H1 (cell line): ENCODE measurements at regions not wholly inside any gene's neighbourhood (a gene's known extent, or its start where the extent isn't known, plus 50 kb on each side); places are given as distances from the start of the nearest gene placed in this dataset.

Experiments used
- CTCF ChIA-PET: fragments of 300-600 bp; sonication (Branson Sonifier 250); formaldehyde crosslinking; loops from one replicate; lab custom pipeline; 2021; ENCODE audit not compliant: partially characterized antibody; lab: Charles Lee
- POLR2A ChIA-PET: fragments of 300-600 bp; sonication (Branson Sonifier 250); formaldehyde crosslinking; loops from one replicate; lab custom pipeline; 2021; ENCODE audit warnings: inconsistent platforms; ENCODE audit not compliant: partially characterized antibody; lab: Charles Lee
- DNase-seq, 2 experiments: peaks; one replicate each; pipeline versions ENCODE4 v3.0.0 to v3.0.0-alpha.2; 2010 to 2022; ENCODE audit warnings: low spot score in 2 of 2, low read depth in 1 of 2, mixed read lengths in 1 of 2
- FAIRE-seq: peaks from 2 replicates; lab custom pipeline; 2011; peaks lifted over from hg19 to GRCh38; lab: Jason Lieb, UNC
- H2AFZ ChIP-seq: 2 replicates; pipeline ENCODE4 v1.8.1; 2012; ENCODE audit warnings: low read length, inconsistent platforms
- H2AK5ac ChIP-seq: 2 replicates; pipeline ENCODE4 v1.6.1; 2013; ENCODE audit warnings: low read depth, low read length
- H2BK120ac ChIP-seq: replicated peaks from 2 replicates; pipeline ENCODE3; 2013; ENCODE audit warnings: low read depth, low read length, inconsistent platforms
- H2BK12ac ChIP-seq: 2 replicates; pipeline ENCODE4 v1.6.1; 2013; ENCODE audit warnings: low read depth, low read length
- H2BK15ac ChIP-seq: 2 replicates; pipeline ENCODE4 v1.6.1; 2013; ENCODE audit warnings: low read length
- H2BK20ac ChIP-seq: 2 replicates; pipeline ENCODE4 v1.6.1; 2013; ENCODE audit warnings: low read length
- H2BK5ac ChIP-seq: 2 replicates; pipeline ENCODE4 v1.6.1; 2013; ENCODE audit warnings: low read depth, low read length
- H3K14ac ChIP-seq: 2 replicates; pipeline ENCODE4 v1.6.1; 2013; ENCODE audit warnings: inconsistent platforms; ENCODE audit not compliant: insufficient read length
- H3K18ac ChIP-seq: 2 replicates; pipeline ENCODE4 v1.6.1; 2013; ENCODE audit warnings: low read length; ENCODE audit errors: extremely low read depth
- H3K23ac ChIP-seq: 2 replicates; pipeline ENCODE4 v1.6.1; 2013; ENCODE audit warnings: inconsistent platforms; ENCODE audit not compliant: insufficient read length
- H3K23me2 ChIP-seq: 2 replicates; pipeline ENCODE4 v1.6.1; 2013; ENCODE audit warnings: low read depth, low read length
- H3K27ac ChIP-seq: 2 replicates; pipeline ENCODE4 v1.6.1; 2011; ENCODE audit warnings: low read depth, low read length, inconsistent platforms
- H3K27me3 ChIP-seq, 4 experiments: replicated peaks in 1 of 4; 1 replicate in 1 of 4; 2 replicates in 3 of 4; pipeline versions ENCODE4 v1.6.1 to v1.8.1; 2011 to 2013; ENCODE audit warnings: low read length in 3 of 4, mild to moderate bottlenecking in 3 of 4, inconsistent platforms in 2 of 4, mixed read lengths in 2 of 4, moderate library complexity in 1 of 4; ENCODE audit not compliant: control insufficient read depth in 3 of 4, insufficient read depth in 3 of 4; ENCODE audit errors: extremely low read depth in 1 of 4
- H3K36me3 ChIP-seq, 4 experiments: 2 replicates each; pipeline versions ENCODE4 v1.6.1 to v1.8.1; 2011 to 2013; ENCODE audit warnings: mild to moderate bottlenecking in 4 of 4, low read length in 3 of 4, moderate library complexity in 2 of 4, control low read depth in 1 of 4, inconsistent platforms in 1 of 4; ENCODE audit not compliant: insufficient read depth in 4 of 4, control insufficient read depth in 2 of 4
- H3K4ac ChIP-seq: replicated peaks from 2 replicates; pipeline ENCODE3; 2013; ENCODE audit warnings: low read length, low read depth, mixed read lengths, inconsistent platforms; ENCODE audit not compliant: insufficient read length
- H3K4me1 ChIP-seq, 4 experiments: replicated peaks in 1 of 4; 1 replicate in 1 of 4; 2 replicates in 3 of 4; pipeline versions ENCODE4 v1.6.1 to v1.8.1; 2011 to 2013; ENCODE audit warnings: low read length in 3 of 4, inconsistent platforms in 2 of 4, mixed read lengths in 1 of 4; ENCODE audit not compliant: insufficient read depth in 4 of 4, control insufficient read depth in 3 of 4
- H3K4me2 ChIP-seq, 2 experiments: 2 replicates each; pipeline versions ENCODE4 v1.6.1 to v1.8.1; 2011 to 2013; ENCODE audit warnings: low read depth in 2 of 2, low read length in 2 of 2, control low read depth in 1 of 2, inconsistent platforms in 1 of 2, mild to moderate bottlenecking in 1 of 2; ENCODE audit not compliant: insufficient read depth in 1 of 2
- H3K4me3 ChIP-seq, 4 experiments: fragments of 200-600, 300-600 bp in 1 of 4; sonication (generic), shearing (Covaris generic), sonication (Bioruptor Twin) in 1 of 4; 2 replicates each; pipeline versions ENCODE4 v1.5.1 to v1.8.1; 2011 to 2016; ENCODE audit warnings: low read length in 4 of 4, low read depth in 3 of 4, control low read depth in 2 of 4, inconsistent platforms in 2 of 4, mild to moderate bottlenecking in 2 of 4, mixed read lengths in 1 of 4, moderate library complexity in 1 of 4; ENCODE audit not compliant: insufficient read depth in 2 of 4; ENCODE audit errors: extremely low read depth in 1 of 4
- H3K56ac ChIP-seq: replicated peaks from 2 replicates; pipeline ENCODE3; 2013; ENCODE audit warnings: low read depth, mild to moderate bottlenecking, mixed read lengths, low read length, inconsistent platforms; ENCODE audit not compliant: insufficient read length
- H3K79me1 ChIP-seq: 2 replicates; pipeline ENCODE4 v1.6.1; 2013; ENCODE audit warnings: low read depth, low read length, control low read depth
- H3K79me2 ChIP-seq, 2 experiments: 2 replicates each; pipeline versions ENCODE4 v1.6.1 to v1.8.1; 2012 to 2013; ENCODE audit warnings: low read length in 2 of 2, mild to moderate bottlenecking in 2 of 2, inconsistent platforms in 1 of 2; ENCODE audit not compliant: insufficient read depth in 2 of 2, control insufficient read depth in 1 of 2
- H3K9ac ChIP-seq, 4 experiments: replicated peaks in 1 of 4; 1 replicate in 1 of 4; 2 replicates in 3 of 4; pipeline versions ENCODE4 v1.6.1 to v1.8.1; 2011 to 2013; ENCODE audit warnings: low read depth in 3 of 4, low read length in 3 of 4, control low read depth in 2 of 4, mild to moderate bottlenecking in 2 of 4, moderate library complexity in 2 of 4, inconsistent platforms in 1 of 4; ENCODE audit errors: extremely low read depth in 1 of 4
- H3K9me3 ChIP-seq, 2 experiments: 2 replicates each; pipeline versions ENCODE4 v1.6.1 to v1.8.1; 2012 to 2013; ENCODE audit warnings: mild to moderate bottlenecking in 2 of 2, moderate library complexity in 2 of 2, control low read depth in 1 of 2, inconsistent platforms in 1 of 2, low read depth in 1 of 2, low read length in 1 of 2, mixed read lengths in 1 of 2; ENCODE audit not compliant: insufficient read depth in 2 of 2
- H4K20me1 ChIP-seq, 2 experiments: replicated peaks in 1 of 2; 2 replicates each; pipeline versions ENCODE3 to v1.8.1; 2011 to 2013; ENCODE audit warnings: inconsistent platforms in 2 of 2, low read length in 2 of 2, mild to moderate bottlenecking in 1 of 2; ENCODE audit not compliant: insufficient read depth in 2 of 2, control insufficient read depth in 1 of 2
- H4K5ac ChIP-seq: 2 replicates; pipeline ENCODE4 v1.6.1; 2013; ENCODE audit warnings: low read length, low read depth, mixed read lengths, inconsistent platforms; ENCODE audit not compliant: insufficient read length
- H4K8ac ChIP-seq: 2 replicates; pipeline ENCODE4 v1.8.0; 2013; ENCODE audit warnings: mild to moderate bottlenecking, moderate library complexity, low read length, inconsistent platforms; ENCODE audit not compliant: insufficient read depth; ENCODE audit errors: extremely low read depth
- H4K91ac ChIP-seq: replicated peaks from 2 replicates; pipeline ENCODE3; 2013; ENCODE audit warnings: low read length, mixed read lengths, inconsistent platforms; ENCODE audit not compliant: insufficient read length
- CBX8 ChIP-seq: fragments of 300-800, 300-1000 bp; sonication (generic); IDR thresholded peaks from 2 replicates; pipeline ENCODE4 v1.7.1; 2016; ENCODE audit warnings: low read depth, low read length, borderline replicate concordance
- WGBS, 2 experiments: shearing (Covaris generic) in 1 of 2; methylation state at CpG; one replicate each; pipeline versions ENCODE4 v1.1.6 to v1.1.7; 2013 to 2015; ENCODE audit warnings: low lambda C conversion rate in 2 of 2, mixed read lengths in 2 of 2, inconsistent platforms in 1 of 2, low coverage in 1 of 2, missing lambda C conversion rate in 1 of 2; ENCODE audit not compliant: insufficient replicate concordance in 2 of 2, insufficient coverage in 1 of 2, insufficient read length in 1 of 2; ENCODE audit errors: extremely low coverage in 1 of 2, missing lambda C conversion rate in 1 of 2; 5-methylcytosine and 5-hydroxymethylcytosine counted together

DNA sequence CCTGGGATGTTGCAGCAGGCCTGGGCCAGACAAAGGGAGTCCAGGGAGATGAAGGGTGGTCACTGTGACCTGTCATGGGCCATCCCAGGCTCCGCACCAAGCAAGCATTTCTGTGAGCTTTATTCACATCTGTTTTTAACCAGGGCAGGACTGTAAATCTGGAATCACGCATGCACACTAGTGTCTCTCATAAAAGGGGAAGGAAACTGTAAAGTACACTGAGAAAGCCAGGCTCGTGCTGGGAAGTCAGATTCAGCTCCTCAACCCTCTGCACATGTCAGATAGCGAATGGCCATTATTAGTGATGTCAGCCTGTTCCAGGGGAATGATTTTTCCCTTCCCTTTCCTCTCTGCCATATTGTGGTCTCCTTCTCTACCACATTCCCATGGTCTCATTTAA, 818.6 kb upstream of the RAB6C start:
- ChIA-PET CTCF (no interaction called here), POLR2A (no interaction called here)
- Histone ChIP-seq H4K5ac (no peak overlapping the region), H3K36me3 (no peaks in the 10 kb centered on the region), H3K4me3 (no peak overlapping the region), H2BK12ac (no peak overlapping the region), H3K9ac (no peak overlapping the region), H2AK5ac (no peak overlapping the region), H2BK120ac (no peak overlapping the region), H3K4me1 (no peaks in the 10 kb centered on the region), H3K27me3 (no peaks in the 10 kb centered on the region), H4K20me1 (no peaks in the 10 kb centered on the region), H3K4me2 (no peak overlapping the region), H3K23me2 (no peaks in the 10 kb centered on the region), H2BK5ac (no peak overlapping the region), H3K14ac (no peak overlapping the region), H4K8ac (peak overlapping the region; percentile 83; the same call in 1 of the 2 replicates), H3K27ac (no peak overlapping the region), H3K23ac (no peak overlapping the region), H3K56ac (no peak overlapping the region), H3K4ac (no peak overlapping the region), H3K79me2 (no peaks in the 10 kb centered on the region), H3K79me1 (no peaks in the 10 kb centered on the region), H3K9me3 (no peaks in the 10 kb centered on the region), H2BK20ac (no peak overlapping the region), H2BK15ac (no peak overlapping the region), H3K18ac (no peak overlapping the region), H4K91ac (no peak overlapping the region), H2AFZ (no peak overlapping the region)
- no peak for DNase-seq
- WGBS, 2 experiments: 96% methylated on average over 4 of the region's 4 CpGs; no CpG with 5 or more reads in 1 of the 2 experiments
- FAIRE-seq: no peak
- TF ChIP-seq CBX8: no peak
